NB4 (cell line): ENCODE measurements at regions not wholly inside any gene's neighbourhood (a gene's known extent, or its start where the extent isn't known, plus 50 kb on each side); places are given as distances from the start of the nearest gene placed in this dataset.

Source experiments
- POLR2A ChIP-seq: IDR thresholded peaks from 2 replicates; pipeline ENCODE4 v1.6.1; 2011; ENCODE audit warnings: mild to moderate bottlenecking; ENCODE audit not compliant: insufficient read length; ENCODE audit errors: extremely low read depth
- TF ChIP-seq, protein P1 (sequence below): IDR thresholded peaks from one replicate; pipeline ENCODE4 v1.5.1; 2012; ENCODE audit warnings: low read depth, low read length
- TF ChIP-seq, protein P2 (sequence below): IDR thresholded peaks from 2 replicates; pipeline ENCODE4 v1.6.1; 2011; ENCODE audit warnings: low read depth, low read length

DNA sequence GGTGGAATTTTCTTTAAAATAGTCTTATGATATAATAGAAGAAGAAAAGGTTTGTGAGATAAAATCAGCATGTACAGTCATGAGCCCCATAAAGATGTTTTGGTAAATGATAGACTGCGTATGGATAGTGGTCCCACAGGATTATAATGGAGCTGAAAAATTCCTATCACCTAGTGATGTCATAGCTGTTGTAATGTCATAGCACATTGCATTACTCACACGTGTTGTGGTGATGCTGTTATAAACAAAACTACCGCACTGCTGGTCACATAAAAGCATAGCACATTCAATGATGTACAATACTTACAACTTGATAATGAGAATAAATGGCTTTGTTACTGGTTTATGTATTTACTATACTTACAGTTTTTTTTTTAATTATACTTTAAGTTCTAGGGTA, 715.2 kb upstream of the HTR2C start:
- TF ChIP-seq, protein P1, sequence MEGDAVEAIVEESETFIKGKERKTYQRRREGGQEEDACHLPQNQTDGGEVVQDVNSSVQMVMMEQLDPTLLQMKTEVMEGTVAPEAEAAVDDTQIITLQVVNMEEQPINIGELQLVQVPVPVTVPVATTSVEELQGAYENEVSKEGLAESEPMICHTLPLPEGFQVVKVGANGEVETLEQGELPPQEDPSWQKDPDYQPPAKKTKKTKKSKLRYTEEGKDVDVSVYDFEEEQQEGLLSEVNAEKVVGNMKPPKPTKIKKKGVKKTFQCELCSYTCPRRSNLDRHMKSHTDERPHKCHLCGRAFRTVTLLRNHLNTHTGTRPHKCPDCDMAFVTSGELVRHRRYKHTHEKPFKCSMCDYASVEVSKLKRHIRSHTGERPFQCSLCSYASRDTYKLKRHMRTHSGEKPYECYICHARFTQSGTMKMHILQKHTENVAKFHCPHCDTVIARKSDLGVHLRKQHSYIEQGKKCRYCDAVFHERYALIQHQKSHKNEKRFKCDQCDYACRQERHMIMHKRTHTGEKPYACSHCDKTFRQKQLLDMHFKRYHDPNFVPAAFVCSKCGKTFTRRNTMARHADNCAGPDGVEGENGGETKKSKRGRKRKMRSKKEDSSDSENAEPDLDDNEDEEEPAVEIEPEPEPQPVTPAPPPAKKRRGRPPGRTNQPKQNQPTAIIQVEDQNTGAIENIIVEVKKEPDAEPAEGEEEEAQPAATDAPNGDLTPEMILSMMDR = no peak
- TF ChIP-seq POLR2A = no peak
- TF ChIP-seq, protein P2, sequence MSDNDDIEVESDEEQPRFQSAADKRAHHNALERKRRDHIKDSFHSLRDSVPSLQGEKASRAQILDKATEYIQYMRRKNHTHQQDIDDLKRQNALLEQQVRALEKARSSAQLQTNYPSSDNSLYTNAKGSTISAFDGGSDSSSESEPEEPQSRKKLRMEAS = no peak
